ENCODE measurements at regions not wholly inside any gene's neighbourhood (a gene's known extent, or its start where the extent isn't known, plus 50 kb on each side); places are given as distances from the start of the nearest gene placed in this dataset.
"Not testable (repeated sequence)": the region's sequence is repeated elsewhere in the genome, so short reads cannot be mapped to it uniquely, and the experiment has no call there.

DNA sequence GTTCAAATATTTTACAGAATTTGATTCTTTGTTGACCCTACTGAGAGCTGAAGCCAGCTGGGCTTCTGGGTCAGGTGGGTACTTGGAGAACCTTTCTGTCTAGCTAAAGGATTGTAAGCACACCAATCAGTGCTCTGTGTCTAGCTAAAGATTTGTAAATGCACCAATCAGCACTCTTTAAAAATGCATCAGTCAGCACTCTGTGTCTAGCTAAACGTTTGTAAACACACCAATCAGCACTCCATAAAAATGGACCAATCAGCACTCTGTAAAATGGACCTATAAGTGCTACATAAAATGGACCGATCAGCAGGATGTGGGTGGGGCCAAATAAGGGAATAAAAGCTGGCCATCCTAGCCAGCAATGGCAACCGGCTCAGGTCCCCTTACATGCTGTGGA is 76.4 kb upstream of the TMSB4Y start:
- not testable (repeated sequence) for DNase-seq

DNA sequence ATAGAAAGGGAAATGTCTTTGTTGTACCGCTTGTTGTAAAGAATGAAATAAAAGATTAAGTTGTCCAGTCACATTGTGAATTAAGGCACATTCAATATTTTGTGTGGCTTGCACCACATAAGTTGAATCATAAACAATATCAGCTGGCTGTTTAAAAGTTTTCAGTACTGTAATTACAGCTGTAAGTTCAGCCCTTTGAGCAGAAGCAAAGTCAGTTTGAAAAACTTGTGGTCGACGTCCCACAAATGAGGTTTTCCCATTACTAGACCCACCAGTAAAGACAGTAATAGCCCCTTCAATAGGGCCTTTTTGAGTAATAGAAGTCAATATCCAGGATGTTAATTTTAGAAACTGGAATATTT is 87.8 kb upstream of the TMSB4Y start:
- DNase-seq: no peak

DNA sequence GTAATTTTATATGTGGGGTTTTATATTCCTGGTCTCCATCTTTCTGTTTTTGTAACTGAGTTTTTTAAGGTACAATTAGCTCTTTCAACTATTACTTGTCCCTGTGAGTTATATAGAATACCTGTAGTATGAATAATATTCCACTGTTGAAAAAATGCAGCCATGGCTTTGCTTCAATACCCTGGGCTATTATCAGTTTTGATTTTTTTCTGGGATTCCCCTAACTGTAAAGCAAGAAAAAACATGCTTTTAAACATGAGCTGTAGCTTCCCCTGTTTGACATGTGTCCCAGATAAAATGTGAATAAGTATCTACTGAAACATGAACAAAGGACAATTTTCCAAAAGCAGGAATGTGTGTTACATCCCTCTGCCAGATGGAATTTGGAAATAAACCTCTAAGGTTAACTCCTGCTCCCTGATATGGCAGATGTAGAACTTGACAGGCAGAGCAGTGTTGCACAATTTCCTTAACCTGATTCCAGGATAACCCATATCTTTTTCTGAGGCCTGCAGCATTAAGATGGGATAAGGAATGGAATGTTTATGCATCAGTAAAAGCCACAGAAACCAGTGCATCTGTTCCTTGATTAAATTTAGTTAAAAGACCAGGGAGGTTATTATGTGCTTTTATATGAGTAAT is 88.3 kb upstream of the TMSB4Y start:
- DNase-seq: no peak

DNA sequence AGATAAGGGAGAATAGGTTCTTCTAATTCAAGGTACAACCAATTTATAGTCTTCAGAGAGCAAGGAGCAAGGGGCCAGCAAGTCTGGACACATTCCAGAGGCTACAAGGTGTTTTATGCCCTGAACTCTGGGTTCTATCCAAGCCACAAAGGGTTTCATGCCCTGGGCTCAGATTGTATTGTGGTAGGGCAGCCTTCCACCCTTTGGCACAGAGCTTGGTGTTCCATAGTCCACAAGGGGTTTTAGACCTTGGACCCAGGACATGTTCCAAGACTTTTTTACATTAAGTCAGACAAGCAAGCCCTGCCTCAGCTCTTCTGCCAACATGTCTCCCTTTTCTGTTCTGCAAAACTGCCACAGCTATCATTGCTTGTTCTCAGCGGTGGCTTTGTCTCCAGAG is 90.8 kb upstream of the TMSB4Y start:
- no peak for DNase-seq

DNA sequence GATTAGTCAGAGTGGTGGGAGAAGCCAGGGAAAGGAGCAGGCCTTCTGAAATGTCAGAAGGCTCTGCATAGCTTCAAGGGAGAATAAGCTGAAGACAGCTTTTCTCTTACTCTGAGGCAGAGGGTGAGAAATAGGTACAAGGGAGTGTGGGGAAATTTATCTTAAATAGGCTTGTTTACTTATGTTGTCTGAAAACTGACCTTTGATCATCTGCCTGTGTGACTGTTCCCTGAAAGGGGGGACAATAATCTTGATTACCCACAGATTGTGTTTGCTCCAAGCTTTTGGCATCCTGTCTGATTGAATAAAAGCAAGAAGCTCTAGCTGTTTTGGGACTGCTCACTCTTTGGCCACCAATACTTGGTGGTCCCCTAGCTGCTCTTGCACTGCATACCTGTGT is 91.7 kb upstream of the TMSB4Y start:
- no peak for DNase-seq

DNA sequence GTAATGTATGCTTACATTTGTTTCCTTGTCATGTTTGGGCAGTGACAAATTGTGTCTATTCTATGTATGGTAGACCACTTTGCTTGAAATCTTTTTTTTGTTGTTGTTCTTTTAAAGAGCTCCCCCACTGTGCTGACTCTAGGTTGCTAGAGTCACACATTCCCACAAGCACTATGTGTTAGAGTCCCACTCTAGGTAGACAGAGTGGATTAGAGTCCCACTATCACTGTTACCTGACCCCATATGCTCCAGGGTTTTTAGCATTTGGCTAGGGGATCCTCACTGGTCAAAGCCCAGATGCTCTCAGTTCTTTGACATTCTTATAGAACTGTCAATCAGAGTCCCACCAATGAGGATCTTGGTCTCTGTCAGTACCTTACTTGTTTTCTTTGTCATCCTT is 111.2 kb upstream of the TMSB4Y start:
- DNase-seq: no peak

DNA sequence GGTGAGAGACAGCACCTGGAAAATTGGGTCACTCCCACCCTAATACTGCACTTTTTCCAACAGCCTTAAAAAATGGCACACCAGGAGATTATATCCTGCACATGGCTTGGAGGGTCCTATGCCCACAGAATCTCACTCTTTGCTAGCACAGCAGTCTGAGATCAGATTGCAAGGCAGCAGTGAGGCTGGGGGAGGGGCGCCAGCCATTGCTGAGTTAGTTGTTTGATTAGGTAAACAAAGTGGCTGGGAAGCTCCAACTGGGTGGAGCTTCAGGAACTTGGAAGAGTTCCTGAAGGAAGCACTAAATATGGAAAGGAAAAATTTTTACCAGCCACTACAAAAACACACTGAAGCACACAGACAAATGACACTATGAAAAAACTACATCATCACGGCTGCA is 91.1 kb upstream of the UTY start:
- not testable (repeated sequence) for DNase-seq

DNA sequence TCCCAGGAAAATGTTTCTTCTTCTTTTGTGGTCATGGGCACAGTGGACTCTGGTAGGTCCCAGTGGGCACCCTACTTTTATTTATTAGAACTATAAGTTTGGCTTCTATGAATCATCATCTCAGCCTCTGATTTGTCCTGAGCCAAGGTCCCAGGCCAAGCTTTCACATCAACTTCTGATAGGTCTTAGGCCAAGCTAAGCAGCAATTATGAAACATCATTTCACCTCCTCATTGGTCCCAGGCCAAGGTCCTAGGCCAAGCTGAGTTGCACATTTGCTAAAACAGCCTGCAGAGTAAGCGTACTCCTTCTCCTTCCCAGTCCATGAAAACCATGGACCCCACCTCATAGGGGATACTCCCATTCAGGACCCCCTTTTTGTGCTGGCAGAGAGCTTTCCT is 87.4 kb upstream of the UTY start:
- DNase-seq: no peak

DNA sequence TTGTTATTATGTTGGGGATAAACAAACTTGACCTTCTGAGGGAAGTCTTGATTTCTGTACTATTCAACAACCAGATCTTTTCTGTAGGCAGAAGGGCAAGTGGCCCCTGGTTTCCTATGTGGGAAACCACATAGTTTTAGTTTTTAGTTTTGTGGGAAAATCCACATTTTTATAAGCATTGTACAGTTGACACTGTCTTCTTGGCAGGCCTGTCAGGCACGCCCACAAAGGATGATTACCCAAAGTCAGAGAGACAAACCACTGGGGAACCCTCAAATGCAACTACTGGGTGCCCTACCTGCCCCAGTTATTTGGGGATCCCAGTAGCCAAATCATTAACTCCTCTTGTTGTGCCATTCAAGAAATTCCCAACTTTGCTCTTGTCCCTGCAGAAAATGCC is 75.1 kb upstream of the UTY start:
- DNase-seq: no peak

DNA sequence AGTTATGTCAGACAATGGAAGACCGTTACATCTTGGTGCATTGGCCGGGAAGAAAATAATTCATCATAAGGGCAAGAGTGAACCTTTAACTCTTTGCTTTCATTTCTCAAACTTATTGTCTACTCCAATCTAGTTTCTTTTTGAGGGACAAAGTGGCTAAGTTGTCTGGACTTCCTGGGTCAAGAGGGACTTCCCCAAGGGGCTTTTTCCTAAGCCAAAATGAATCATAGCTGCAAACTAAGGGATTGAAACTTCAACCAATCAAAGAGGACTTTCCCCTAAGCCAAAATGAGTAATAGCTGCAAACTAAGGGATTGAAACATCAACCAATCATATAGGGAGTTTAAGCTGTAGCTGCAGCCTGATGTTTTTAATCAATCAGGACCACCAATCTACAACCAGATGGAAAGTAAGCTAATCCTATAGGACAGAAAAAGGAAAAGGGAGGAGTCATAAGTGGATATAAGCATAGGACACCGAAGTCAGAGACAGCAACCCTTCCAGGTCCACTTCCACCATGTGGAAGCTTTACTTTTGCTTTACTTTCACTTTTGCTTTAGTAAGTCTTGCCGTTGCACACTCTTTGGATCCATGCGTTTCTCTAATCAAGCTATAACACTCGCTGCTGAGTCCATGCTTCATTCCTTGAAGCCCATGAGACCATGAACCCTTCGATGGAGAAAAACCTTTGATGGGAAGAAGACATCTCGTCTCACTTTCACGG is 72.7 kb upstream of the UTY start:
- peak; percentile 0 for DNase-seq

DNA sequence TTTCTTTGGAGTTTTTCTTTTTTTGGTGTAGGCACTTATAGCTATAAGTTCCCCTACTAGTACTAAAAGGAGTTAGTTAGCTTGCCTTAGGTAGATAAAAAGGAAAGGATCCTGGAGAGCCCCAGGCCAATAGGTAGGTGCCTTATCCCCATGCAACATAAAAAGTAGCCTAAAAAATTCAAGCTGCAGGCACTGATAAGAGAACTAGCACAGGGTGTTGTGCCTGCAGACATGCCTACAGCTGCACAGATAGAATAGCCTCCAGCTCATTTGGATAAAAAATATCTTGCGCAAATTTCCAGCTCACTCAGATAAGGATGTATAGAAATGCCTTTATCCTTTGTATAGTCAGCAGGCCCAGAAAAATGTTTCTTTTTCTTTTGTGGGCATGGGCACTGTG is 71.4 kb upstream of the UTY start:
- no peak for DNase-seq

DNA sequence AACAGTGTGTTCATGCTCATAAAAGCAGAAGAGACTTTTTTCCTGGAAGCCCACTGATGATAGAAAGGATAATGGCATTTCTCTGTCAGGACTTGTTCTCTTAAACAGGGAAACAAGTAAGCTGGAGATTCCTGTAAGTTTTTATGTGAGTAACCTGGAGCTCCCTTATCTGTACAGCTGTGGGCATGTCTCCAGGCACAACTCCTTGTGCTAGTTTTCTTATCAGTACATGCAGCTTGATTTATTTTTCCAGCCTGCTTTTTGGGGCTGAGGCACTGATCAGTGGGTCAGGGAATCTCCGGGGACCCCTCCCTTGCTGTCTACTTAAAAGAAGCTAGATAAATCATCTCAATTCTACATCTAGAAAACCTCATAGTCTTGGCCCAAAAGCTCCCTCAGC is 64.7 kb upstream of the UTY start:
- DNase-seq: no peak

DNA sequence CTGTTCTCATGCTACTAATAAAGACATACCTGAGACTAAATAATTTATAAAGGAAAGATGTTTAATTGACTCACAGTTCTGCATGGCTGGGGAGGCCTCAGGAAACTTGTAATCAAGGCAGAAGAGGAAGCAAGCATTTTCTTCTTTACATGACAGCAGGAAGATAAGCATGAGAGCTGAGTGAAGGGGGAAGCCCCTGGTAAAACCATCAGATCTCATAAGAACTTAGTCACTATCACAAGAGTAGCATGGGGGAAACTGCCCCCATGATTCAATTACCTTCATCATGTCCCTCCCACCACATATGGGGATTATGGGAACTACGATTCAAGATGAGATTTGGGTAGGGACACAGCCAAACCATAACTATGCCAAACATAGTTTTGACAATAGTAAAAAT is 58.1 kb upstream of the UTY start:
- no peak for DNase-seq
